ENCODE measurements at regions not wholly inside any gene's neighbourhood (a gene's known extent, or its start where the extent isn't known, plus 50 kb on each side); places are given as distances from the start of the nearest gene placed in this dataset.
A peak's percentile ranks its signal among the peaks of the same experiment; 100 is the strongest.

- no peaks in the 10 kb centered on the region for H3K36me3 ChIP-seq (ENCODE audit: insufficient read depth in 1 of 2, low read depth in 1 of 2)
- H3K9me3 ChIP-seq: peaks cover 10% of the 10 kb centered on the region
- intact Hi-C loops (cut with DNase I): loop anchor here in 1 of 2 donors (5.0 kb wide), 2 partner anchors 41 to 319 kb away; no protein-coding TSS in a partner anchor
- no peaks in the 10 kb centered on the region for H3K27me3 ChIP-seq (ENCODE audit: insufficient read depth in 3 of 3, low read length in 2 of 3)
- H3K4me1 ChIP-seq: no peaks in the 10 kb centered on the region
- TF ChIP-seq CTCF (IDR thresholded peaks at IDR 0.05): no peak
- WGBS, 3 donors: 66 to 78% (median 76%) methylated on average over 9 of the region's 9 CpGs
- H3K4me3 ChIP-seq: no peak overlapping the region
- H3K27ac ChIP-seq: no peak overlapping the region
- no peak for ATAC-seq
- DNase-seq: no peak
Measured at GRCh38 chr16:55255733-55256282, 68.2 kb upstream of the IRX6 start.

- peaks cover 10% of the 10 kb centered on the region for H3K9me3 ChIP-seq
- peak overlapping the region; percentile 31 for H3K27ac ChIP-seq
- WGBS, 3 donors: 30 to 49% (median 30%) methylated on average over 20 of the region's 20 CpGs
- peak in 3 of 4 donors; percentile 63 to 78 (median 68) for ATAC-seq
- no peak for DNase-seq
- intact Hi-C loops (cut with DNase I): loop anchor here in 1 of 2 donors (5.0 kb wide), 2 partner anchors 41 to 319 kb away; no protein-coding TSS in a partner anchor
- H3K36me3 ChIP-seq (ENCODE audit: insufficient read depth in 1 of 2, low read depth in 1 of 2): no peaks in the 10 kb centered on the region
- no peak for TF ChIP-seq CTCF (IDR thresholded peaks at IDR 0.05)
- no peaks in the 10 kb centered on the region for H3K27me3 ChIP-seq (ENCODE audit: insufficient read depth in 3 of 3, low read length in 2 of 3)
- H3K4me1 ChIP-seq: no peaks in the 10 kb centered on the region
- peak overlapping the region; percentile 7 for H3K4me3 ChIP-seq
Measured at GRCh38 chr16:55256412-55257016, 67.5 kb upstream of the IRX6 start.

GRCh38 chr16:55257966-55258613 lies 65.9 kb upstream of the IRX6 start:
- Histone ChIP-seq H3K36me3 (ENCODE audit: insufficient read depth in 1 of 2, low read depth in 1 of 2) (no peaks in the 10 kb centered on the region), H3K9me3 (peaks cover 10% of the 10 kb centered on the region), H3K4me3 (no peak overlapping the region), H3K4me1 (no peaks in the 10 kb centered on the region), H3K27ac (peak overlapping the region; percentile 40), H3K27me3 (ENCODE audit: insufficient read depth in 3 of 3, low read length in 2 of 3) (no peaks in the 10 kb centered on the region)
- ATAC-seq: peak; percentile 78 to 91 (median 88)
- 21 to 36% (median 24%) methylated on average over 9 of the region's 9 CpGs for WGBS, 3 donors
- TF ChIP-seq CTCF (IDR thresholded peaks at IDR 0.05): peak; percentile 71
- DNase-seq: peak; percentile 52 to 77
- intact Hi-C loops (cut with DNase I): loop anchor here in 1 of 2 donors (5.0 kb wide), 2 partner anchors 39 to 321 kb away; no protein-coding TSS in a partner anchor

- H3K27me3 ChIP-seq (ENCODE audit: insufficient read depth in 3 of 3, low read length in 2 of 3): no peaks in the 10 kb centered on the region
- H3K27ac ChIP-seq: no peak overlapping the region
- H3K36me3 ChIP-seq (ENCODE audit: insufficient read depth in 1 of 2, low read depth in 1 of 2): no peaks in the 10 kb centered on the region
- TF ChIP-seq CTCF (IDR thresholded peaks at IDR 0.05): no peak
- H3K9me3 ChIP-seq: peaks cover 7% of the 10 kb centered on the region
- DNase-seq: no peak
- H3K4me3 ChIP-seq: no peak overlapping the region
- intact Hi-C loops (cut with DNase I): no loop called here
- no peak for ATAC-seq
- peaks cover 19% of the 10 kb centered on the region for H3K4me1 ChIP-seq
- 63 to 86% (median 74%) methylated on average over 3 of the region's 3 CpGs for WGBS, 3 donors
Measured at GRCh38 chr16:55261301-55261700, 62.7 kb upstream of the IRX6 start.

All from psoas muscle (tissue), 7 donors.